H1 (cell line): ENCODE measurements at regions not wholly inside any gene's neighbourhood (a gene's known extent, or its start where the extent isn't known, plus 50 kb on each side); places are given as distances from the start of the nearest gene placed in this dataset.

Source experiments
- CTCF ChIA-PET: fragments of 300-600 bp; sonication (Branson Sonifier 250); formaldehyde crosslinking; loops from one replicate; lab custom pipeline; 2021; ENCODE audit not compliant: partially characterized antibody; lab: Charles Lee
- POLR2A ChIA-PET: fragments of 300-600 bp; sonication (Branson Sonifier 250); formaldehyde crosslinking; loops from one replicate; lab custom pipeline; 2021; ENCODE audit warnings: inconsistent platforms; ENCODE audit not compliant: partially characterized antibody; lab: Charles Lee
- DNase-seq, 2 experiments: peaks; one replicate each; pipeline versions ENCODE4 v3.0.0 to v3.0.0-alpha.2; 2010 to 2022; ENCODE audit warnings: low spot score in 2 of 2, low read depth in 1 of 2, mixed read lengths in 1 of 2
- FAIRE-seq: peaks from 2 replicates; lab custom pipeline; 2011; peaks lifted over from hg19 to GRCh38; lab: Jason Lieb, UNC
- H2AFZ ChIP-seq: 2 replicates; pipeline ENCODE4 v1.8.1; 2012; ENCODE audit warnings: low read length, inconsistent platforms
- H2AK5ac ChIP-seq: 2 replicates; pipeline ENCODE4 v1.6.1; 2013; ENCODE audit warnings: low read depth, low read length
- H2BK120ac ChIP-seq: replicated peaks from 2 replicates; pipeline ENCODE3; 2013; ENCODE audit warnings: low read depth, low read length, inconsistent platforms
- H2BK12ac ChIP-seq: 2 replicates; pipeline ENCODE4 v1.6.1; 2013; ENCODE audit warnings: low read depth, low read length
- H2BK15ac ChIP-seq: 2 replicates; pipeline ENCODE4 v1.6.1; 2013; ENCODE audit warnings: low read length
- H2BK20ac ChIP-seq: 2 replicates; pipeline ENCODE4 v1.6.1; 2013; ENCODE audit warnings: low read length
- H2BK5ac ChIP-seq: 2 replicates; pipeline ENCODE4 v1.6.1; 2013; ENCODE audit warnings: low read depth, low read length
- H3K14ac ChIP-seq: 2 replicates; pipeline ENCODE4 v1.6.1; 2013; ENCODE audit warnings: inconsistent platforms; ENCODE audit not compliant: insufficient read length
- H3K18ac ChIP-seq: 2 replicates; pipeline ENCODE4 v1.6.1; 2013; ENCODE audit warnings: low read length; ENCODE audit errors: extremely low read depth
- H3K23ac ChIP-seq: 2 replicates; pipeline ENCODE4 v1.6.1; 2013; ENCODE audit warnings: inconsistent platforms; ENCODE audit not compliant: insufficient read length
- H3K23me2 ChIP-seq: 2 replicates; pipeline ENCODE4 v1.6.1; 2013; ENCODE audit warnings: low read depth, low read length
- H3K27ac ChIP-seq: 2 replicates; pipeline ENCODE4 v1.6.1; 2011; ENCODE audit warnings: low read depth, low read length, inconsistent platforms
- H3K27me3 ChIP-seq, 4 experiments: replicated peaks in 1 of 4; 1 replicate in 1 of 4; 2 replicates in 3 of 4; pipeline versions ENCODE4 v1.6.1 to v1.8.1; 2011 to 2013; ENCODE audit warnings: low read length in 3 of 4, mild to moderate bottlenecking in 3 of 4, inconsistent platforms in 2 of 4, mixed read lengths in 2 of 4, moderate library complexity in 1 of 4; ENCODE audit not compliant: control insufficient read depth in 3 of 4, insufficient read depth in 3 of 4; ENCODE audit errors: extremely low read depth in 1 of 4
- H3K36me3 ChIP-seq, 4 experiments: 2 replicates each; pipeline versions ENCODE4 v1.6.1 to v1.8.1; 2011 to 2013; ENCODE audit warnings: mild to moderate bottlenecking in 4 of 4, low read length in 3 of 4, moderate library complexity in 2 of 4, control low read depth in 1 of 4, inconsistent platforms in 1 of 4; ENCODE audit not compliant: insufficient read depth in 4 of 4, control insufficient read depth in 2 of 4
- H3K4ac ChIP-seq: replicated peaks from 2 replicates; pipeline ENCODE3; 2013; ENCODE audit warnings: low read length, low read depth, mixed read lengths, inconsistent platforms; ENCODE audit not compliant: insufficient read length
- H3K4me1 ChIP-seq, 4 experiments: replicated peaks in 1 of 4; 1 replicate in 1 of 4; 2 replicates in 3 of 4; pipeline versions ENCODE4 v1.6.1 to v1.8.1; 2011 to 2013; ENCODE audit warnings: low read length in 3 of 4, inconsistent platforms in 2 of 4, mixed read lengths in 1 of 4; ENCODE audit not compliant: insufficient read depth in 4 of 4, control insufficient read depth in 3 of 4
- H3K4me2 ChIP-seq, 2 experiments: 2 replicates each; pipeline versions ENCODE4 v1.6.1 to v1.8.1; 2011 to 2013; ENCODE audit warnings: low read depth in 2 of 2, low read length in 2 of 2, control low read depth in 1 of 2, inconsistent platforms in 1 of 2, mild to moderate bottlenecking in 1 of 2; ENCODE audit not compliant: insufficient read depth in 1 of 2
- H3K4me3 ChIP-seq, 4 experiments: fragments of 200-600, 300-600 bp in 1 of 4; sonication (generic), shearing (Covaris generic), sonication (Bioruptor Twin) in 1 of 4; 2 replicates each; pipeline versions ENCODE4 v1.5.1 to v1.8.1; 2011 to 2016; ENCODE audit warnings: low read length in 4 of 4, low read depth in 3 of 4, control low read depth in 2 of 4, inconsistent platforms in 2 of 4, mild to moderate bottlenecking in 2 of 4, mixed read lengths in 1 of 4, moderate library complexity in 1 of 4; ENCODE audit not compliant: insufficient read depth in 2 of 4; ENCODE audit errors: extremely low read depth in 1 of 4
- H3K56ac ChIP-seq: replicated peaks from 2 replicates; pipeline ENCODE3; 2013; ENCODE audit warnings: low read depth, mild to moderate bottlenecking, mixed read lengths, low read length, inconsistent platforms; ENCODE audit not compliant: insufficient read length
- H3K79me1 ChIP-seq: 2 replicates; pipeline ENCODE4 v1.6.1; 2013; ENCODE audit warnings: low read depth, low read length, control low read depth
- H3K79me2 ChIP-seq, 2 experiments: 2 replicates each; pipeline versions ENCODE4 v1.6.1 to v1.8.1; 2012 to 2013; ENCODE audit warnings: low read length in 2 of 2, mild to moderate bottlenecking in 2 of 2, inconsistent platforms in 1 of 2; ENCODE audit not compliant: insufficient read depth in 2 of 2, control insufficient read depth in 1 of 2
- H3K9ac ChIP-seq, 4 experiments: replicated peaks in 1 of 4; 1 replicate in 1 of 4; 2 replicates in 3 of 4; pipeline versions ENCODE4 v1.6.1 to v1.8.1; 2011 to 2013; ENCODE audit warnings: low read depth in 3 of 4, low read length in 3 of 4, control low read depth in 2 of 4, mild to moderate bottlenecking in 2 of 4, moderate library complexity in 2 of 4, inconsistent platforms in 1 of 4; ENCODE audit errors: extremely low read depth in 1 of 4
- H3K9me3 ChIP-seq, 2 experiments: 2 replicates each; pipeline versions ENCODE4 v1.6.1 to v1.8.1; 2012 to 2013; ENCODE audit warnings: mild to moderate bottlenecking in 2 of 2, moderate library complexity in 2 of 2, control low read depth in 1 of 2, inconsistent platforms in 1 of 2, low read depth in 1 of 2, low read length in 1 of 2, mixed read lengths in 1 of 2; ENCODE audit not compliant: insufficient read depth in 2 of 2
- H4K20me1 ChIP-seq, 2 experiments: replicated peaks in 1 of 2; 2 replicates each; pipeline versions ENCODE3 to v1.8.1; 2011 to 2013; ENCODE audit warnings: inconsistent platforms in 2 of 2, low read length in 2 of 2, mild to moderate bottlenecking in 1 of 2; ENCODE audit not compliant: insufficient read depth in 2 of 2, control insufficient read depth in 1 of 2
- H4K5ac ChIP-seq: 2 replicates; pipeline ENCODE4 v1.6.1; 2013; ENCODE audit warnings: low read length, low read depth, mixed read lengths, inconsistent platforms; ENCODE audit not compliant: insufficient read length
- H4K8ac ChIP-seq: 2 replicates; pipeline ENCODE4 v1.8.0; 2013; ENCODE audit warnings: mild to moderate bottlenecking, moderate library complexity, low read length, inconsistent platforms; ENCODE audit not compliant: insufficient read depth; ENCODE audit errors: extremely low read depth
- H4K91ac ChIP-seq: replicated peaks from 2 replicates; pipeline ENCODE3; 2013; ENCODE audit warnings: low read length, mixed read lengths, inconsistent platforms; ENCODE audit not compliant: insufficient read length
- CREB1 ChIP-seq: IDR thresholded peaks from 2 replicates; pipeline ENCODE4 v1.6.1; 2012; ENCODE audit warnings: inconsistent platforms
- HDAC6 ChIP-seq: IDR thresholded peaks from one replicate; pipeline ENCODE4 v1.7.1; 2012; ENCODE audit warnings: low read depth, mild to moderate bottlenecking, inconsistent platforms, low read length, moderate library complexity
- KDM1A ChIP-seq: fragments of 200-600, 300-600 bp; sonication (generic); IDR thresholded peaks from 2 replicates; pipeline ENCODE4 v1.7.1; 2016; ENCODE audit warnings: mild to moderate bottlenecking, low read length, borderline replicate concordance
- RNF2 ChIP-seq: fragments of 200-900, 300-1000 bp; sonication (generic); IDR thresholded peaks from 2 replicates; pipeline ENCODE4 v1.7.1; 2016; ENCODE audit warnings: borderline replicate concordance, low read depth, mild to moderate bottlenecking, antibody characterized with exemption, low read length; ENCODE audit not compliant: poor library complexity, severe bottlenecking; ENCODE audit errors: missing control alignments
- TAF1 ChIP-seq: IDR thresholded peaks from 2 replicates; pipeline ENCODE4 v1.6.1; 2011; ENCODE audit warnings: mild to moderate bottlenecking, low read depth, low read length
- ZNF274 ChIP-seq: IDR thresholded peaks from 2 replicates; pipeline ENCODE4 v1.7.0; 2012; ENCODE audit warnings: low read length, borderline replicate concordance; ENCODE audit errors: extremely low read depth
- WGBS, 2 experiments: shearing (Covaris generic) in 1 of 2; methylation state at CpG; one replicate each; pipeline versions ENCODE4 v1.1.6 to v1.1.7; 2013 to 2015; ENCODE audit warnings: low lambda C conversion rate in 2 of 2, mixed read lengths in 2 of 2, inconsistent platforms in 1 of 2, low coverage in 1 of 2, missing lambda C conversion rate in 1 of 2; ENCODE audit not compliant: insufficient replicate concordance in 2 of 2, insufficient coverage in 1 of 2, insufficient read length in 1 of 2; ENCODE audit errors: extremely low coverage in 1 of 2, missing lambda C conversion rate in 1 of 2; 5-methylcytosine and 5-hydroxymethylcytosine counted together
- TF ChIP-seq, protein P1 (sequence below): IDR thresholded peaks from 2 replicates; pipeline ENCODE4 v1.6.1; 2012; ENCODE audit warnings: inconsistent platforms

DNA sequence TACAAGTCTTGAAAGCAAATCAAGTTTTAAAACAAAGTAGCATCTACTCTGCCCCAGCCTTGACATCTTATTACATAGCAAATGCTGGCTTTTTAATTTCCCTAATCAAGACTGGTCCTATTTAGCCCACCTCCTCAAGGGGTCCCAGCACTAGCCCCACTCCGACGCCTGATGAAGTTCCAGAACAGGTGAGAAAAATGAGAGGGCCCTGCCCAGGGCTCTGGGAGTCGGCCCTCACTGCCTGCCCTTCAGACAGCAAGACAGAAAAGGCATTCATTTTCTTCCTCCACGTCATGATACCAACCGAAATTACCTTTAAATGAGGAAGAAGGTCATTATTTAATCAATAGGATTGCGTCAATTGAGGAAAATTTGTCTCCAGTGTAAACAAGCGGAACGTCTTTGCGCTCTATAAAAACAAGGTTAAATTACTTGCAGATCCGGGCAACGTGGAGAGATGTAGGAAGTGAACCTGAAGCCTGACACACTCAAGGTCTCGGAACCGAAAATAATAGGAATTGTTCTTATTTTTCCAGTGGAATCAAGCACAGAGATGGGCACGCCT lies 170.6 kb upstream of the PKDCC start:
- DNase-seq (no peak), FAIRE-seq (no peak)
- no peaks in the 10 kb centered on the region for H3K23me2 ChIP-seq
- no peaks in the 10 kb centered on the region for H3K79me2 ChIP-seq
- H3K4me1 ChIP-seq = peaks cover 0 to 7% (median 1%) of the 10 kb centered on the region in 4 experiments; a peak in 2 of 7 replicates
- no peak overlapping the region for H3K27ac ChIP-seq
- H2BK120ac ChIP-seq = no peak overlapping the region
- no peaks in the 10 kb centered on the region for H3K79me1 ChIP-seq
- CTCF ChIA-PET = interaction anchor here (1.6 to 20.1 kb wide), 4 partner anchors 9 to 202 kb away, joined by 3 to 890 read pairs (median 28); no protein-coding TSS in a partner anchor
- 0 out of 2 replicates have a peak overlapping the region, but pooled peaks have one; percentile 16 for H2AFZ ChIP-seq
- TF ChIP-seq CREB1 = no peak
- TF ChIP-seq KDM1A = no peak
- no peak for TF ChIP-seq ZNF274
- TF ChIP-seq, protein P1, sequence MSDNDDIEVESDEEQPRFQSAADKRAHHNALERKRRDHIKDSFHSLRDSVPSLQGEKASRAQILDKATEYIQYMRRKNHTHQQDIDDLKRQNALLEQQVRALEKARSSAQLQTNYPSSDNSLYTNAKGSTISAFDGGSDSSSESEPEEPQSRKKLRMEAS = no peak
- no peak for TF ChIP-seq TAF1
- TF ChIP-seq RNF2 = no peak
- TF ChIP-seq HDAC6 = no peak
- no peak overlapping the region for H3K23ac ChIP-seq
- H3K4ac ChIP-seq = no peak overlapping the region
- no peak overlapping the region for H3K9ac ChIP-seq
- no peaks in the 10 kb centered on the region for H3K36me3 ChIP-seq
- no peak overlapping the region for H3K4me2 ChIP-seq
- no peak overlapping the region for H3K4me3 ChIP-seq
- no peak overlapping the region for H3K18ac ChIP-seq
- H3K27me3 ChIP-seq = no peaks in the 10 kb centered on the region
- no peak overlapping the region for H4K5ac ChIP-seq
- 87% methylated on average over 14 of the region's 14 CpGs; no CpG with 5 or more reads in 1 of the 2 experiments for WGBS, 2 experiments
- POLR2A ChIA-PET = interaction anchor here (1.0 kb wide), 1 partner anchor 172 kb away, joined by 3 read pairs; no protein-coding TSS in a partner anchor
- no peak overlapping the region for H2BK15ac ChIP-seq
- no peak overlapping the region for H2BK5ac ChIP-seq
- H3K9me3 ChIP-seq = no peaks in the 10 kb centered on the region
- H2BK20ac ChIP-seq = no peak overlapping the region
- no peak overlapping the region for H4K91ac ChIP-seq
- no peak overlapping the region for H3K14ac ChIP-seq
- no peak overlapping the region for H2BK12ac ChIP-seq
- no peaks in the 10 kb centered on the region for H4K20me1 ChIP-seq
- H2AK5ac ChIP-seq = no peak overlapping the region
- no peak overlapping the region for H4K8ac ChIP-seq
- H3K56ac ChIP-seq = no peak overlapping the region
